ENCODE measurements at regions not wholly inside any gene's neighbourhood (a gene's known extent, or its start where the extent isn't known, plus 50 kb on each side); places are given as distances from the start of the nearest gene placed in this dataset.

DNA sequence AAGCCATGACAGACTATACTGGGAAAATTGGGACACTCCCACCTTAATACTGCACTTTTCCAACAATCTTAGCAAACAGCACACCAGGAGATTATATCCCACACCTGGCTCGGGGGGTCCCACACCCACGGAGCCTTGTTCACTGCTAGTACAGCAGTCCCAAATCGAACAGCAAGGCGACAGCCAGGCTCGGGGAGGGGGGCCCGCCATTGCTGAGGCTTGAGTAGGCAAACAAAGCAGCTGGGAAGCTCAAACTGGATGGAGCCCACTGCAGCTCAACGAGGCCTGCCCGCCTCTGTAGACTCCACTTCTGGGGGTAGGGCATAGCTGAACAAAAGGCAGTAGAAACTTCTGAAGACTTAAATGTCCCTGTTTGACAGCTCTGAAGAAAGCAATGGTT, 118.3 kb downstream of the MAGEB5 start:
- no peak for DNase-seq

DNA sequence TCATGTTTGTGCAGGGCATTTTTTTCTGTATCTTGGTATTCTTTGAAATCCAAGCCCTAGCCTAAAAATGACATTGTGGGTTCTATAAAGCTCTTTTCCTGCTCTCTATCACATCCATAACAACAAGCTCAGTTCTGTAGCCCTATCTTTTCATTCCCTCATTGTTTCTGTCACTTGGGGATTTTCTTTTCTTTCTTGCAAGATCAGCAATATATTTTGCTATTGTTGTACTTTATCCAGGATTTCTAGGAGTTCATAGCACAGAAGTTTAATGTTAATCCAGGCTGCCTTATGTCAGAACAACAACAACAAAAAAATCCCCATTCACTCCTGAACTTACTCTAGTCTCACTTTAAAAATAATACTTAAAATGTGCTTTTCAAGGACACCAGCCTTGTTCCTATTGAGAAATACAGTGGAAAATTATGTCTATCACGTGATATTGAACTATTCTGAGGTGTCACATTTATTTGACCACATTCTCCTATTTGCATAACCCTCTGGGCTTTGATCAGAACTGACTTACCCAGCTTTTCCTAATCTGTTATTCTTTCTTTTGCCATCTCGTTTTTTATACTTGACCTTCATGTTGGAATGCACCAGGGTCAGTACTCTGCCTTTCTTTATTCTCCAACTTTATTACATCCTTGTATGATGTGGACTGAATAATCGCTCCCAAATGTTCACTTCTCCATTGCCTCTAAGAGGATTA, 112.8 kb downstream of the MAGEB5 start:
- no peak for DNase-seq

GRCh38 chrX:26309262-26309661, 93.3 kb downstream of the MAGEB5 start:
- no peak for DNase-seq

DNA sequence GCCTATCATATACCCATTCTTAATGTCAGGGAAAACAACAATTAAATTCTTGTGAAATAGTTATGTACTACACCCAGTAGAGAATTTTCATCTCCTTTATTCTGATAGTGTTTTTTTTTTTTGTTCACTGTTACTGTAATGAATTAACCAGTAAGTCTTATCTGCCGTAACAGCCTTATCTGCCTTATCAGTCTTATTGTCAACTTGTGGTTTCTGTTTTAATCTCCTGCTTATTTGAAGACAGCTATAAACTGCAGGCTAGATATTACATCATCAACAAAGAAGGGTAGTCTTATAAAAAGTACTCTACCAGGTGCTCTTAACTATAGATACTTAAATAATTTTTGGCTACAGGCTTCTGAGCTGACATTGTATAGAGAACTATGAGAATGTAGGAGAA, 79.5 kb downstream of the MAGEB5 start:
- no peak for DNase-seq

DNA sequence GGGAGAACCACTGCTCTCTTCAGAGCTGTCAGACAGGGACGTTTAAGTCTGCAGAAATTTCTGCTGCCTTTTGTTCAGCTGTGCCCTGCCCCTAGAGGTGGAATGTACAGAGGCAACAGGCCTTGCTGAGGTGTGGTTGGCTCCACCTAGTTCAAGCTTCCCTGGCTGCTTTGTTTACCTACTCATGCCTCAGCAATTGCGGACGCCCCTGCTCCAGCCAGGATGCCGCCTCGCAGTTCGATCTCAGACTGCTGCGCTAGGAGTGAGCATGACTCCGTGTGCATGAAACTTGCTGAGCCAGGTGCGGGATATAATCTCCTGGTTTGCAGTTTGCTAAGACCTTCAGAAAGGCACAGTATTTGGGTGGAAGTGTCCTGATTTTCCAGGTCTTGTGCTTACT, 70.9 kb downstream of the MAGEB5 start:
- no peak for DNase-seq
